NCI-H2107 (cell line): ENCODE measurements at regions not wholly inside any gene's neighbourhood (a gene's known extent, or its start where the extent isn't known, plus 50 kb on each side); places are given as distances from the start of the nearest gene placed in this dataset.
"Not testable (repeated sequence)": the region's sequence is repeated elsewhere in the genome, so short reads cannot be mapped to it uniquely, and the experiment has no call there.

Experiments
- DNase-seq: peaks from one replicate; lab custom pipeline; 2025; lab: John Stamatoyannopoulos, UW

DNA sequence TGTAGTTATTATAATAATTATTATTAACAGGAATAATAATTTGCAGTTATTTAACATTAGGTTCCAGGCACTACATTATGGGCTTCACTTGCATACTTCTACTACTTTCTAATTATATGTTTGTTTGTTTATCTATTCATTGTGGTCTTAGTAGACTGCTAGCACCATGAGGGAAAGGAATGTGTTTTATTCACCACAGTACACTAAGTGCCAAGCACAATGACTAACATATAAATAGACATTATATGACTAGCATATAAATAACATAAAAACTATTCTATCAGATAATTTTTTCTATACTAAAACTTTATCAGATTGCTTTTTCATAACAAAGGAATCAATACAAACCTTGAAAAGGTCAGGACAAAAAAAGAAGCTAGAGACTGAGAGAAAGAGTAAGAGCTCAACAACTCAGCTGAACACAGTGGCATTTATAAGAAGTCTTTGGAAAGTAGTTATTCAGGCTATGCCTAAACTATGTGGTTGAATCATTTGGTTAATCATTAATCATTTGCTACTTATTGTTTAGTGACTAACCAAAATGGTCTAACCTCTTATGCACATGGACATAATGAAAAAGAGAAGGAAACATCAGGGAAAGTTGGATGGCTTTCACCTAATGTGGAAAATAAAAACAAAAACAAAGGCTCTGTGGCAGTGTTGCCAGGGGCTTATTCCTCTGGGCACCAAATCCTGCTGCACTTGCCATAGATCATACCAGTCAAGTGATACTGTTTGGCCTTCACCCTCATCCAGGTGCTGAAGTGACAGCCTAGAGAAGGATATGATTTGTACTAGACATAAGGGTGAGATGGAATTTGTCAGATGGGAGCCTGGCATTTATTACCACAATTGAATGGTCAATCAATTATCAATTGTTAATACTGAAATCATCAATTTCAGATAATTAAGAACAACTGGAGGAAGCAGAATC, 174.9 kb downstream of the ETAA1 start:
- no peak for DNase-seq

DNA sequence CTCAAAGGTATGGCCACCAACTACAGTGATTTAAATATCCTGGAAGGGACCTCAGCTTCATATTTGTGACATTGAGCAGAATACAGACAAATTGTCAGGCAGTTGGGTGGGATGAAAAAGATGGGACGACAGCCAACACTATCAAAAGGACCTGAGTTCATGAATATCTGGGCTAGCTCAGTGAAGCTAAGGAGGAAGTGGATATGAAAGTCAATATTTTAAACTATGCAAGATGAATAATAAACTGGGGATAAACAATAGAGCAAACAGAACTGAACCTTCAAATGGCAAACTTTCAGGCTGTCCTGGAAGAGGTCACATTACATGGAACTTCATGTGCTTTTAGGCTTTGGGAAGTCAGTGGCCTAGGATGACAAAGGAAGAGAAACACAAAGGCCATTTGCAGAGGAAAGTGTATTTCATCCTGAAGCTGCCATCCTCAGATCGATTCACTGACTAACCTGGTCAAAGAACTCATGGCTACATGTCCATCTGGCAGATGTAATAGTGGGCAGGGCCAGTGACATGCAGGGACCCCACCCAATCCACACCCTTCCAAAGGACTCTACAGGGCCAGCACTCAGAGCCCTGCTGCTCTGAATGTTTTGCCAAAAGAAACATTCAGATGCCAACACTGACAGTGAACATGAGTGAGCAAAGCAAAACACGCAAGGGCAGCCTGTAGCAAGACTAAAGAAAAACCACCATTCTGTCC, 175.7 kb downstream of the ETAA1 start:
- DNase-seq, result no peak

DNA sequence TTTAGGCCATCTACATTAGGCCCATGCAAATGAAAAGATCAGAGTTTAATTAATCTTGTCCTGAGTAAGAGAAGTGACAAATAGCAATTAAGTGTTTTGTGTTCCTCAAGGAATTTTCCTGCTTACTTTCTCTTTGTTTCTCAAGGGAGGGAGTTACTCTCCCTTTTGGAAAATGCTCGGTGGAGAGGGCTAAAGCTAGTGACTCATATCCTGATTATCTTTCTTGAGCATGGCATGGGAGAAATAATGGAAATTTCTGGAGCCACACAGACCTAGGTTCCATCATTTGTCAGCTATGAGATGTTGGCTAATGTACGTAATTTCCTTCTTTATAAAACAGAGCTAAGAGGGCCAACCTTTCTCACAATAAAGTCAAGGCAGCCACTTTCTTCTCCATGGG, 177.1 kb downstream of the ETAA1 start:
- DNase-seq, result no peak

DNA sequence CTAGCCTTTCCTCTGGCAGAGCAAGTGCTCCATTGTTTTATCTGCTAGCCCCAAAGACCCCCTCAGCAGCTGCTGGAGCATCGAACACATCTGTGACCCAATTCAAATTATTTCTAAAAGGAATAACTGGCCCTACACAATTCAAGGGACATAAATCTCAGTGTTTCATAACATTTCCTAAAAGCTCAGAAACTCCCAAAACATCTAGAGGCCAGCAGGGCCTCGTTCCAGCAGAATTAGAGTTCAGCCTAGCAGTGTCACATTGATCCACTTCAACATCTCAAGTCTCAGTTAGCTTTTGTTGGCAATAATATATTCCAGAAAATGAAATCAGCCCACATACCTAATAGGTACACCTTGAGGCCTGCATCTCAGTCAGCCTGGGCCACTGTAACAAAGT, 179.1 kb downstream of the ETAA1 start:
- no peak for DNase-seq

DNA sequence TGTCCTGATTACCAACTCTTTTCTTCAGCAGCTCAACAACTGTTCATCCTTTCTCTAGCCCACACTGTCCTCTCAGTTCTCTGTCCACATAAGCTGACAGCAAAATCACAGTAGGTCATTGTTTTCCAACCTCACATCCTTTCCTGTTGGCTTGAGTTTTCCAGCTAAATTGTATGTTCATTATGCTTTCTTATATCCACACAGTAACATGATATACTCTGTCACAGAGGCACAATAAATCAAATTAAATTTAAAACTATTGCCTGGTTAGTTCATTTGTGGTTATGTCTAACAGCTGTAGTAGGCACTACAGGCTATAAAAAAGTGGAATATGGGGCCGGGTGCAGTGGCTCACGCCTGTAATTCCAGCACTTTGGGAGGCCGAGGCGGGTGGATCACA, 179.9 kb downstream of the ETAA1 start:
- no peak for DNase-seq

DNA sequence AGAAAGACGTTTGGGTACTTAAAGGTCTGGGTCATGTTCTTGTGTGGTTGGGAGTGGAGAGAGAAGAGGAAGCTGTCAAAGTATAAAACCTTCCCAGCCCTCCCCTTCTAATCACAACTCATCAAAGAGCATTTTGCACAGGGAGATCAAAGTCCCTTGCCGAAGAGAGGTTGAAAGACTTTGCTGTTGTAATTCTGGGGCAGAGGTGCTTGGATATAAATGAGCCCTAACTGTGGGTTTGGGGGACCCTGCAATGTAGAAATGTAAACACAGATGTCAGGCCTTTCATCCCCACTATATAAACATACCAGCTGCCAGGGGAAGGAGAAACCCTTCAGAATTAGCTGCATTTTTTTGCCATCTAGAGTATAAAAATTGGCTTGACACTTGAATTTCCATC, 182.1 kb downstream of the ETAA1 start:
- no peak for DNase-seq

DNA sequence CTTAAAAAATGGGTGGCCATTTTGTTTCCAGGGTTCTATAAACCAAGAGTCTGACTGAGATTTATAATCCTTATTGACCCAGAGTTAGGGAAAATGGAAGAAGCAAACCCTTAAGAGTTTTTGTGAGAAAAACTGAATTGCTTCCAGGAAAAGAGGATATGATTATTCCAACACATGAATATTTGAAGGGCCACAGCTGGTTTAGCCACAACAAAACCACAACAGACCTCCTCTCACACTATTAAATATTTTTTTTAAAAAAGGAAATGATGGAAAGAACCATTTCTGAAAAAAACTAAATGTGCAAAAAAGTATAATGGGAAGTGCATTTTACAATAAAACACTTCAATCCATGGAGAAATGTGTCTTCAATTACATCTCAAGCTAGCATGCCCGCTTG, 182.7 kb downstream of the ETAA1 start:
- no peak for DNase-seq

DNA sequence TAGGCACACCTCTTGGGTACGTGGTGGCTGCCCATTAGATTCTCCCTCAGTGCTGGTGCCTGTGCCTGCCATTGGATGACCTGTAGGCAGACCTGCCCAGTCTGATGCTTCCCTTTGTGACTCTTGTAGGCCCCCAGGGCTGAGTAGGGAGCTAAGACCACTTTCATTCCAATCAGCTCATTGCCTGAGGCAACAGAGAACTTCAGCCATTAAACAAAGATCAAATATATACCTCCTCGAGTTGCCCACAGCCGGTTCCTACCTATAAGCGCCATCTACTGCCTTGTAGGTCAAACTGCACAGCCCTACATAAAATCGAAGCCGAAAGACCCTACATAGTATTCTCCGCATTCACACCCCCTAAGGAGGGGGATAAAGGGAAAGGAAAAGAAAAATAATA, 184.6 kb downstream of the ETAA1 start:
- DNase-seq, result no peak

DNA sequence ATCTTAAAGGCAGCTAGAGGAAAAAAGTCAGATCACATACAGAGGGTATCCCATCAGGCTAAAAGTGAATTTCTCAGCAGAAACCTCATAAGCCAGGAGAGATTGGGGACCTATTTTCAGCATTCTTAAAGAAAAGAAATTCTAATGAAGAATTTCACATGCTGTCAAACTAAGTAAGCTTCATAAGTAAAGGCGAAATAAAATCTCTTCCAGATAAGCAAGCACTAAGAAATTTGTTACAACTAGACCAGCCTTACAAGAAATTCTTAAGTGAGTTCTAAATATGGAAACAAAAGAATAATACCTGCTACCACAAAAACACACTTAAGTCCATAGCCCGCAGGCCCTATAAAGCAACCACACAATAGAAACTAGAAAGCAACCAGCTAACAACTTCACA, 186.1 kb downstream of the ETAA1 start:
- DNase-seq, result no peak

DNA sequence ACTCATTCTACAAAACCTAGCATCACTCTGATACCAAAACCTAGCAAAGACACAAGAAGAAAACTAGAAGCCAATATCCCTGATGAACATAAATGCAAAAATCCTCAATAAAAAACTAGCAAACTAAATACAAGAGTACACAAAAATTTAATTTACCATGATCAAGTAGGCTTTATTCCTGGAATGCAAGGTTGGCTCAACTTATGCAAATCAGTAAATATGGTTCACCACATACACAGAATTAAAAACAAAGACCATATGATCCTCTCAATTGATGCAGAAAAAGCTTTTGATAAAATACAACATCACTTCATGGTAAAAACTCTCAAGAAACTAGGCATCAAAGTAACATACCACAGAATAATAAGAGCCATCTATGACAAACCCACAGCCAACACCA, 188.3 kb downstream of the ETAA1 start:
- no peak for DNase-seq

DNA sequence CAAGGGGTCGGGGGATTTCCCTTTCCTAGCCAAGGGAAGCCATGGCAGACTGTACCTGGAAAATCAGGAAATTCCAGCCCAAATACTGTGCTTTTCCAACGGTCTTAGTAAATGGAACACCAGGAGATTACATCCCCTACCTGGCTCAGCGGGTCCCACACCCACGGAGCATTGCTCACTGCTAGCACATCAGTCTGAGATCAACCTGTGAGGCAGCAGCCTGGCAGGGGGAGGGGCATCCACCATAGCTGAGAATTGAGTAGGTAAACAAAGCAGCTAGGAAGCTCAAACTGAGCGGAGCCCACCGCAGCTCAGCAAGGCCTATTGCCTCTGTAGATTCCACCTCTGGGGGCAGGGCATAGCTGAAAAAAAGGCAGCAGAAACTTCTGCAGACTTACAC, 192.0 kb downstream of the ETAA1 start:
- DNase-seq, result not testable (repeated sequence)

DNA sequence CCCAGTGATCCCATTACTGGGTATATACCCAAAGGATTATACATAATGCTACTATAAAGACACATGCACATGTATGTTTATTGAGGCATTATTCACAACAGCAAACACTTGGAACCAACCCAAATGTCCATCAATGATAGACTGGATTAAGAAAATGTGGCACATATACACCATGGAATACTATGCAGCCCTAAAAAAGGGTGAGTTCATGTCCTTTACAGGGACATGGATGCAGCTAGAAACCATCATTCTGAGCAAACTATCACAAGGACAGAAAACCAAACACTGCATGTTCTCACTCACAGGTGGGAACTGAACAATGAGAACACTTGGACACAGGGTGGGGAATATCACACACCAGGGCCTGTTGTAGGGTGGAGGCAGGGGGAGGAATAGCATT, 197.4 kb downstream of the ETAA1 start:
- not testable (repeated sequence) for DNase-seq

DNA sequence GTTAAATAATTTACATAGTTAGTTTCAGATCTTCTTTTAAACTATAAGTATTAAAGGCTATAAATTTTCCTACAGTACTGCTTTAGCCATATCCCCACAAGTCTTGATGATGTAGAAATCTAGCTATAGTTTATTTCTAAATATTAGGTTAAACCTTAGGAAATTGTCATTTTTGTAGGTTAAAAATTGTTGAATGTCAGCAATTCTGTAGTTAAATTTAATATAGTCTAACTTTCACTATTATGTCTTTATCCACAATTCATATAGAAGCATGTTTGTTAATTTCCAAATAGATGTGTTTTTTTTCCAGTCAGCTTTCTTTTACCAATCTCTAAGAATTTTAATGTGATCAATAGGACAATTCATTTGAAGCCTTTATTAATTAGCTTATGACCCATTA, 199.7 kb downstream of the ETAA1 start:
- no peak for DNase-seq

DNA sequence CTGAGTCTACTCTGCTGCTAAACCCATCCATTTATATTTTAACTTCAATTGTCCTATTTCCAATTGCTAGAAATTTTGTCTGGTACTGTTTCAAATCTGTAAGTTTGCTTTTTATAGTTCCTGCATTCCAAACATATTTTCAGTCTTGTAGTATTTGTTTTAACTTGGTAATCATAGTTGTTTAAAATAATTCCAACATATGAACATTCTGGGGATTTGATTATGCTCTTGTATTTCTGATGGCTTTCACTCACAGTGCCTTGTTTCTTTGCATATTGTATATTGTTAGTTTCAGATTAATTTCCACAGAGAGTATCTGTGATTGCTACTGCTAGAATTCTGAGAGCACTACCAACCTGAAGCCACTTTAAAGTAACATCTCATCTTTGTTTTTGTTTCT, 202.4 kb downstream of the ETAA1 start:
- DNase-seq, result no peak

DNA sequence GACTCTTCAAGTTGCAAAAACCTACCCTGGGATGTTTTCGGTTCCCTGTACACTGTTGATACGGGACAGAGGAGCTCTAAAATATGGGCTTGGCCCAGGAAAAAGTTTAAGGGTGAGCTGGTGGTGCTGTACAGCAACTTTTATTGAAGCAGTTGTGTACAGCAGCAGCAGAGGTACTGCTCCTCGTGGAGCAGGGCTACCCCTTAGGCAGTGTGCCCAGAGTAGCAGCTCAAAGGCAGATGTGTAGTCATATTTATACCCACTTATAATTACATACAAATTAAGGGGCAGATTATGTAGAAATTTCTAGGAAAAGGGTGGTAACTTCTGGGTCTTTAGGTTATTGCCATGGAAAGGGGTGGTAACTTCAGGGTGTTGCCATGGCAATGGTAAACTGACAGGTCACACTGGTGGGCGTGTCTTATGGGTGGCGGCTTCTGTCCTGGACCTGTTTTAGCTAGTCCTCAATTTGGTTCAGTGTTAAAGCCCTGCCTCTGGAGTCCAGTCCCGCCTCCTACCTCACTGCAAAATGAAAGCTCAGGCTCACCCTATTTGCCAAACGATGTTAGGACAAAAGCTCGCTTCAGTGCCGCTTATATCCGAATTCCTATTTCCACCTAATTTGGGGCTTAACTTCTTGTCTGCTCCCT, 203.2 kb downstream of the ETAA1 start:
- no peak for DNase-seq

DNA sequence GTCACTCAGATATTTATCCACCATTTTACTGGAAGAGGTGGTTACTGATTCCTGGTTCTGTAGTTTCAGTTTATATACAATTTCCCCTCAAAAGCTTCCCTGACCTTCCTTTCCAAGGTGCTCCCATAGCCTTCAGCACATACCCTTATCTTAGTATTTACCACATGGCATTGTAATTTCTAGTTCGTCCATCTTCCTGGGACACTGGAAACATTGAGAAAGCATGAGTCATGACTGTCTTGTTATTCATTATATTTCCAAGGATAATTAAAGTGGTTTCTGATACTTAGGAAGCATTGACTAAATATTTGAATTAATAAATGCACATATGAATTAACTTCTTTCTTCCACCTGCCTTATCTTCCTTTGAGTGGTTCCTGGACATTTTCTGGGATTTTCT, 203.8 kb downstream of the ETAA1 start:
- DNase-seq, result no peak

DNA sequence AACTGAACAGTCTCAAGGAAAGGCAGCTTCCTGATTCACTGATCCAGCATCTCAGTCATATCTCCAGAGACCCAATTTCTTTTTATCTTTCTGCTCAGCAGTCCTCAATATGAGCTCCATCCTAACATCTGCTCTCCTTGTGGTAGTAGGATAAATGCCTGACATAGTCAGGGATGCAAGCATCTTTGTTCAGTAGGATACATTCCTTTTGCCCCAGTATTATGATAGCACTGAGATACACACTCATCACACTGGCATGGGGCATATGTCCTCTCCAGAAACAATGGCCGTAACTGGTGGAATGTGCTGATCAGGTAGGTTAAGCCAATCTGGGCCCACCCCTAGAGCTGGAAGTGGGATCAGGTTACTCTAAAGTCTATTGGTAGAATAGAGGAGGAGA, 207.2 kb downstream of the ETAA1 start:
- no peak for DNase-seq

DNA sequence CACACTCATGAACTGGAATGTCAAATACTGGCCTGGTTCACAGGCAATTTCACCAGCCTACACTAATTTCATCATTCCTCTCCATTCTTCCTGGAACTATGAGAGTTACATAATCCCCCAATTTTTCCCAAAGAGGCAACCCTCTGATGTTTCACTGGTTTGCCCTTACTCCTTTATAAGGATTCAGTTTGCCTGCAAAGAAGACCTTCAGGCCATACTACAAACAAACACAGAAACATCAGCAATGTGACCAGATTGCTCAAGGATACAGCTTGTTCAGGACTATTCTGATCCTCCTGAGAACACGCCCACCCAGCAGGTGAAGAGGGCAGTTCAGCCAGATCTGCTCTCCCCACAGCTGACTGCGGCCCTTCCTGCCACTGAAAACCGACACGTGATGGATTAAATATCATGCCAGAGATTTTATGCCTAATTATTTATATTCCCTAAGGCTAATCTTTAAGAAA, 215.5 kb downstream of the ETAA1 start:
- no peak for DNase-seq

DNA sequence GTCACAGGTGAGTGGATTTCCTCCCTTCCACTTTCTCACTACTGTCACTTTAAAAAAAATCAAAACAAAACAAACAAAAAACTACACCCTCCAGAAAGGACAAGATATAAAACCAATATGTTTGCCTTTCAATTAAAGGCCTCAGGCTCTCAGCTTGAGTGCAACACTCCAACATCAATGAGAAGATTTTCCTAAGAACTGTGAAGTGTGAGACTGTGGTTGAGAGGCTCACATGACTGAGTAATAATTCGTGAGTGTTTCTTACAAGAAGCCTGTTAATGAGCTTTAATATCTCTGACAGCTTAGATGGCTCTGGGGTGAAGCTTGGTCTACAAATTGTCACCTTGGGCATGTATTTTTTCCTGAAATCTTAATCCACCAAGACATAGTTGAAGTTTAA, 216.1 kb downstream of the ETAA1 start:
- no peak for DNase-seq

DNA sequence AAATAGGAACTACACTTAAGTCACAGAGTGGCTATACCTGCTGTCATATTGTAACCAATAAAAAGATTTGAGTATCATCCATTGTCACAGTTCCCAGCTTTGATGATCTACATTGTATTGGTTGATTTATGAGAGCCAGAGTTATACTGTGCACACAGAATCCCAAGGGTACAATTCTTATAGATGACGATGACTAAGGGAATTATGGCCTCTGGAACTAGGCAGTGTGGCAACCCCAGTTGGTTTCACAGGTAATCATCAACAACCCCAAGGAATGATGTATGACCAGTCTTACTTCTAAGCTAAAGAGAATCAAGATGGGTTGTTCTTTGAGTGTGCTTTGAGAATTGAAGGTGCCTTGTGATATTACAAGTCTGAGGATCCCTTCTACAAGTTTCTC, 217.3 kb downstream of the ETAA1 start:
- no peak for DNase-seq

DNA sequence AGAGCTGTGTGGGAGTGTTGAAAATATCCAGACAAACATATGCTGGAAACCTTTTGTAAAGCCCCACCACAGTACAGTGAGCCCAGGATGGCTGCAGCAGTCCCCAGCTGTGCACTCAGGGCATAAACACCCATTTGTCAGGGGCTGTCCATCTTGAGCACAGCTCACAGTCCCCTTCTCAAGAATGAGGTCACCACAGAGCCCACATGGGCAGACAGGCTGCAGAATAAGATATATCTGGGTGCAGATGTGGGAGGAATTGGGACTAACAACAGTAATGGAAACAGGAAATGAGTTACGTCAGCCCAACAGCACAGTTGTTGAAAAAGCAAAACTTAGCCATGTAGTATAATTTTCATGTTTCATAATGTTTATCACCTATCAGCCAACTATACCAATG, 219.6 kb downstream of the ETAA1 start:
- DNase-seq, result no peak

DNA sequence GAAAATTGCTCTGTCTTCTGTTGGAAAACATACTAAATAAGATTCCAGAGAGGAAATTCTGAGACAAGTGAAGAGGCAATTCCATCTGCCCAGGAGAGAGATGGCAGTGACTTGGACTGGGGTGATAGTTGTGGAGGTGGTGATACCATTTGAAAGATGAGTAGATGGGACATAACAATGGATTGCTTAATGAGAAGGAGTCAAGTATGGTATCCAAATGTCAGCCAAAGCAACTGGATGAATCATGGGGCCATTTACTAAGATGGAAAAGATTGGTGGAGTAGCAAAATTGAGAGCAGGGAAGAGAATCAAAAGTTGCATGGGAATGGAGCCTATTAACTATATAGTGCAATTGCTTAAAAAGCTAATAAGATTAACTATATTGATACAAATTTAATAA, 222.1 kb downstream of the ETAA1 start:
- no peak for DNase-seq

DNA sequence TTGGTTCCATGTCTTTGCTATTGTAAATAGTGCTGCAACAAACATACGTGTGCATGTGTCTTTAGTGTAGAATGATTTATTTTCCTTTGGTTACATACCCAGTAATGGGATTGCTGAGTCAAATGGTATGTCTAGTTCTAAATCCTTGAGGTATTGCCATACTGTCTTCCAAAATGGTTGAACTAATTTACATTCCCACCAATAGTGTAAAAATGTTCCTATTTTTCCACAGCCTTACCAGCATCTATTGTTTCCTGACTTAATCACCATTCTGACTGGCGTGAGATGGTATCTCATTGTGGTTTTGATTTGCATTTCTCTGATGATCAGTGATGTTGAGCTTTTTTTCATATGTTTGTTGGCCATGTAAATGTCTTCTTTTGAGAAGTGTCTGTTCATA, 226.6 kb downstream of the ETAA1 start:
- DNase-seq, result not testable (repeated sequence)
